DMS153 treated with DMSO at 0.1 percent for 48 hours (cell line): ENCODE measurements at regions not wholly inside any gene's neighbourhood (a gene's known extent, or its start where the extent isn't known, plus 50 kb on each side); places are given as distances from the start of the nearest gene placed in this dataset.
A peak's percentile ranks its signal among the peaks of the same experiment; 100 is the strongest.

Source experiments
- DNase-seq: peaks from one replicate; lab custom pipeline; 2025; ENCODE audit not compliant: unreplicated experiment; lab: John Stamatoyannopoulos, UW

DNA sequence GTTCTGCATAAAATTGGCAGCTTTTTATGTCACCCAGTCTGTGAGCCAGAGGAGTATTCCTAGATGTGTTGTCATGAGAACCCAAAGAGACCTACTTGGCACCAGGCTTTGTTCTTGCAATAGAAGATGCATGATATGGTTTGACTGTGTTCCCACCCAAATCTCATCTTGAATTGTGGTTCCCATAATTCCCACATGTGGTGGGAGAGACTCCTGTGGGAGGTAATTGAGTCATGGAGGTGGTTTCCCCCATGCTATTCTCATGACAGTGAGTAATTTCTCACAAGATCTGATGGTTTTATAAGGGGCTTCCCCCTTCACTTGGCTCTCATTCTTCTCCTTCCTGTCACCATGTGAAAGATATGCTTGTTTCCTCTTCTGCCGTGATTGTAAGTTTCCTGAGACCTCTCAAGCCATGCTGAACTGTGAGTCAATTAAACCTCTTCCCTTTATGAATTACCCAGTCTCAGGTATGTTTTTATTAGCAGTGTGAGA lies 572.0 kb upstream of the ATP2B1 start:
- no peak for DNase-seq

DNA sequence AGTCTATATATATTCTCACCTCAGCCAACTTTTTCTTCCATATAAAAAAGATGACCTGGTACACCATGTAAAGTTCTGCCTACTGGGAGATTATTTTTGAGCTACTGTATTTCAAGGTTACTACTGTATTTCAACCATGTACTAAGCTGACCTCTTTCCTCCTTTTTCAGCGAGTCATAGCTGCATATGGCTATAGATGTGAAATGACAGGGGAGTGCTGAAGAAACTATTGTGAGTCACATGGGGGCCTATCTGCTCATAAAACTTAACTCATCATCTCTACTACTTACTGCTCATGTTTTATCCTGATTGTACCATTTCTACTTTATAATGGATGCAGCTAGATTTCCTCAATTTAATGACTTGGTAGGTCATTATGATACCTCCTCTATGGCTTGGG lies 571.4 kb upstream of the ATP2B1 start:
- DNase-seq, result no peak

- DNase-seq, result no peak
Measured at GRCh38 chr12:90275088-90275487, 566.5 kb upstream of the ATP2B1 start.

- no peak for DNase-seq
Measured at GRCh38 chr12:90274407-90274806, 565.8 kb upstream of the ATP2B1 start.

- DNase-seq, result no peak
Measured at GRCh38 chr12:90268574-90268973, 559.9 kb upstream of the ATP2B1 start.

DNA sequence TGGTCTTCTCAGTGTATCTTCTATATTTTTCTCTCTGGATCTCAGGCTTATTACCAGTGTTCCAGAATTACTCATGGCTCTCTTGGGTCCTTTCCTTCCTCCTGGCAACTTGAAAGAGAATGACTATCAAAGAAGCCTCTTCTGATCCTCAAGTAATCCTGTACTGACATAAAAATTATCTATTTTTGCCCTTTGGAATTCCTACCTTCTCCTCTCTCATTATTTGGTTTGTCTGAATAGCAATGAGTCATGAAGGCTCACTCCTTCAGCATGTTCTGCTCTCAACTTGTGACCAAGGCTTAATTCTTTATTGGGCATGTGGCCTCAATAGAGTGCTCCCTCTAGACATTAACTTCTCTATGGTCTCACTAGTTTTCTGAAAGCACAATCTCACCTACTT lies 553.6 kb upstream of the ATP2B1 start:
- DNase-seq, result no peak

- no peak for DNase-seq
Measured at GRCh38 chr12:90261283-90261682, 552.6 kb upstream of the ATP2B1 start.

GRCh38 chr12:90260136-90260535 lies 551.5 kb upstream of the ATP2B1 start:
- no peak for DNase-seq

DNA sequence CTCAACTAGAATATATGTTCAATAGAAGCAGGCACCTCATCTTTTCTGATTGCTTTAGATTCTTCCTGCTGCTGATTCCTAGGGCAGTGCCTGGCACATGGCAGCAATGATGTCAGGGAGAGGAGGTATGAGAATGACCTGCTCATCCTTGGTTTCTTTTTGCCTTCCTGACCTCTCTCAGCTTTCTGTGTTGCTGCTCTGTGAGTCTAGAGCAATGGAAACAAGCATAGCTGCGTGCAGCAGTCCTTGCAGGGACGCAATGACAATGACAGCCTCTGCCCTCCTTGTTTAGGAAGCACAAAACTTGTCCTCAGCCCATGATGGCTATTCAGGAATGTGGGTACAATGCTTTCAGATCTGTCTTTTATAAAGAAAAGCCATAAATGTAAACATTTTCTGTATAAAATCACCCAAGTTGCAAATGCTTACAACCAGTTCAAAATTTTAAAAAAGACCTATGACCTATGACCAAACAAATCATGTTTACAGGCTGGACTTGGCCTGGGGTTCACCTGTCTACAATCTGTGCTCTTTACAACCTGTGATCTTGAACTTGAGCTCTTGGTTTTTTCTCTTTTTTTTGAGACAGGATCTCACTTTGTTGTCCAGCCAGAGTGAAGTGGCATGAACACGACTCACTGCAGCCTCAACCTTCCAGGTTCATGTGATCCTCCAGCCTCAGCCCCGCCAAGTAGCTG lies 549.4 kb upstream of the ATP2B1 start:
- no peak for DNase-seq

DNA sequence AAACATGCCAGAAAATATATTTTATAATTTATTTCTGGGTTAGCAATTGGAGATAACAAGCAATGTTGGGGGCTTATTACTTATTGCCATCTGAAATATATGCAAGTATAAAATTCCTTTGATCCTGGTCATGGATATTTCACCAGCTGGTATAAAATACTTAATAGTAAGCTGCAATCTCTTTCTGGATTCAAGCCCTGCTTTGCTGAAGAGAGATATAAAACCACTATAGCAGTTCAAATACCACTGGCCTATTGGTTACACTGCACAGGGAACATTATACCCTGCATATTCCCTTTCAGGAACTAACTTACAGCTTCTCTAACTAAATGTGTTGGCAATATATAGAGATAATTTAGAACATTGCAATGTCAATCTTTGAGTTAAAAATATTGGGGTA lies 546.2 kb upstream of the ATP2B1 start:
- no peak for DNase-seq

GRCh38 chr12:90253674-90254181 lies 545.1 kb upstream of the ATP2B1 start:
- peak; percentile 55 for DNase-seq

DNA sequence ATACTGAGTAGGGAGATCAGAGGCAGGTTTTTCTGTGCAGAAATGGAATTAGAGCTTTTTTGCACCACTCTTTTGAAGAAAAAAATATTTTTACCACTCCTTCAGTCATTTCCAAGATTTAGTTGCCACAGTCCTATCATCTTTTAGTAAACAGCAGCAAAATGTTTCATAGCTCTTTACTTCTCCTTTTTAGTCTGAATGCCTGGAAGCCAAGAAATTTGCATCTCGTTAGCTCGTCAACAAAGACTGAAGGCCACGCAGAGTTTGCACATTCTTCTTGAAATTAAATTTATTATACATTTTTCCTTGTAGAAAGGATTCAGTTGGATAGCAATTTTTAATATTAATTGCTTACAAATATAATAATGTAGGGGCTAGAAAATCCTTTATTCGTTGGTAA lies 544.5 kb upstream of the ATP2B1 start:
- no peak for DNase-seq

DNA sequence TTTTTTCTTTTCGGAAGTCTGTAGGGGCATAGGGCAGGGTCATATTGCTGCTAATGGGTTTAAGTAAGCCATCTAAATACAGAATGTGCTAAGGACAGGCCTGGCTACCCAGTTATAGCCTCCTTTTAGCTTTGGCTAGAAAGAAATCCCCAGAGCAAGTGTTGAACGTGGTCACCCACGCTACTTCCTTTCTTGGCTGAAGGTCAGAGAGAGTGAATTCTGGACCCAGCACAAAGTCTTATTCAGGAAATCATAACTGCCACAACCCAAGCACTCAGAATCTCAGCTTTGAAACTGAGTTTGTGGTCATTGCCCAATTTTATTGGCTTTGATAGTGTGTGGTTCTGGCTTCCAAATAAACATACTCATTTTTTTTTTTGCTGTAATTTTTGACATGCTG lies 542.1 kb upstream of the ATP2B1 start:
- DNase-seq, result no peak

GRCh38 chr12:90250042-90250441 lies 541.4 kb upstream of the ATP2B1 start:
- DNase-seq, result no peak

GRCh38 chr12:90246688-90247087 lies 538.0 kb upstream of the ATP2B1 start:
- DNase-seq, result no peak

DNA sequence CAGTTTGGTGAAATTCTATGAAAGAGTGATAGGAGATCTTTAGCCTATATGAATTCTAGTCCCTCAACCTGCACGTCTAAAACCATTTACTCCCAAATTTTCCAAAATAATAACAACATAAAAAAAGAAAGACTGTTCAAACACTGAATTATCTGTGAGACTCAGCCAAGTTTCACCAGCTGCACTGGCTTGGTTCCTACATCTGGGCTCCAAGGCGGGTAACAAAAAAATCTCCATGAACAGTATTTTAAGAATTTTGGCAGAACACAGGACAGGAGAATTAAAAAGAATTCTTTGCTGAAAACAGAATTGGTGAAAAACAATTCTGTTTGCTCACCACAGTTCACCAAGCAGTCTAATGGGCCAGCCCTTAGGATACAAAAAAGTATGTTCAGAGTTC lies 536.8 kb upstream of the ATP2B1 start:
- DNase-seq, result no peak

DNA sequence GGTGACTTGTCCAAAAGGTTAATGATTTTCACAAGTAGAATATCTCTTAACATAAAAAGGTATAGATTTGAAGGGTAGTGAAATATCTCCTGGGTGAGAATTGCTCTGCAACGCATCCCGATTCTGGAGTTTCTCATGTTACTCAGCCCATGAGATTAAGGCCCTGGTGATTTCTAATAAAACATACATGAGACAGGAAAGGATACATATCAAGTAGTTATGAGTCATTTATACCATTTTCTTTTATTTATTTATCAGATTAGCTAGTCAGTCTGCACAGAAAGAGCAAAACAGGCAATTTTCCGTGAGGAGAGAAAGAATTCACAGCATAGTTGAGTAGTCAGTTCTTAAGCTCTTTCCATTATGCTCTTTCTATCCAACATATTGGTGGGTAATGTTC lies 535.6 kb upstream of the ATP2B1 start:
- DNase-seq, result no peak

DNA sequence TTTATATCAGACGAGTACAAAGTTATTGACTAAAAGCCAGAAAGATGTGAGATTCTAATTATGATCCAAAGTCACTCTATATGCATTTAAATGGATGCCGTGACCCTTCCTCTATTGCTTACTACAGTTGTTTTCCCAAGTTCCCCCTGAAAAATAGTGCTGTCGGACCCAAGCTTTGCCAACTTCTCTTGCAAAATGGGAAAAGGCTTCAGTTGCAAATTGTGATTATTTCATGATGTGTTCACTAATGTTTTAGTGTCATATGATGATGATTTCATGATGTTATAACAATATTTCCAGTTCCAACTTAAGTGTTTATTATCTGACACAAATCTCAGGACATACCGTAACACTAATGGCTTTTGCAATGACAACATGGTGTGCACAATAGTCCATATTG lies 534.6 kb upstream of the ATP2B1 start:
- no peak for DNase-seq

- DNase-seq, result no peak
Measured at GRCh38 chr12:90239732-90240260, 531.2 kb upstream of the ATP2B1 start.

- DNase-seq, result no peak
Measured at GRCh38 chr12:90238663-90239271, 530.1 kb upstream of the ATP2B1 start.

GRCh38 chr12:90237841-90238240 lies 529.2 kb upstream of the ATP2B1 start:
- DNase-seq, result no peak

DNA sequence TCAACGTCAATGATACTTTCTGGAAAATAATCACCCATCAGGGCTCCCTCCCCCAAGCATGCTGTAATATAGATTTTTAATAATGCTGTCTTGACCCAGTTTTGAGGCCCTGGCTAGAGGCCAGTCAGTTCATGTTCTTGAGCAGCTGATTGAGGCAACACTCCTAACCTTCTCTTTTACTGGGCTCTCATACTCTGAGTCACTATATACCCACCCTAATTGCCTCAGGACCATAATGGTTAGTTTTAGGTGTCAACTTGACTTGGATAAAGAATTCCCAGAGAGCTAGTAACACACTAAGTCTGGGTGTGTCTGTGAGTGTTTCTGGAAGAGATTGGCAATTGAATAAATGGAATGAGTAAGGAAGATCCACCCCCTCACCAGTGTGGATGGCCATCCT lies 527.0 kb upstream of the ATP2B1 start:
- no peak for DNase-seq
